Neural progenitor cell (in vitro differentiated cells): ENCODE measurements at regions not wholly inside any gene's neighbourhood (a gene's known extent, or its start where the extent isn't known, plus 50 kb on each side); places are given as distances from the start of the nearest gene placed in this dataset.
"Not testable (repeated sequence)": the region's sequence is repeated elsewhere in the genome, so short reads cannot be mapped to it uniquely, and the experiment has no call there.

Source experiments
- DNase-seq: peaks from one replicate; pipeline ENCODE4 v3.0.0-alpha.2; 2016; ENCODE audit warnings: low spot score
- H2AFZ ChIP-seq: fragments of 200-600 bp; sonication (generic); replicated peaks from 2 replicates; pipeline ENCODE4 v1.6.1; 2016; ENCODE audit warnings: antibody characterized with exemption
- H3F3A ChIP-seq: fragments of 200-600 bp; sonication (generic); 2 replicates; pipeline ENCODE4 v1.6.1; 2016; ENCODE audit warnings: antibody characterized with exemption, low read depth
- H3K27ac ChIP-seq: fragments of 200-600 bp; sonication (generic); 2 replicates; pipeline ENCODE4 v1.5.1; 2016; ENCODE audit warnings: mild to moderate bottlenecking
- H3K27me3 ChIP-seq: fragments of 200-600 bp; sonication (generic); 2 replicates; pipeline ENCODE4 v1.6.1; 2016; ENCODE audit warnings: mild to moderate bottlenecking, moderate library complexity
- H3K36me3 ChIP-seq: fragments of 200-600 bp; sonication (generic); 2 replicates; pipeline ENCODE4 v1.5.1; 2016
- H3K4me1 ChIP-seq: fragments of 200-600 bp; sonication (generic); 2 replicates; pipeline ENCODE4 v1.6.1; 2016; ENCODE audit warnings: mixed run types
- H3K4me2 ChIP-seq: fragments of 200-600 bp; sonication (generic); 2 replicates; pipeline ENCODE4 v1.6.1; 2016
- H3K4me3 ChIP-seq: fragments of 200-600 bp; sonication (generic); 2 replicates; pipeline ENCODE4 v1.5.1; 2016
- H3K79me2 ChIP-seq: fragments of 200-600 bp; sonication (generic); 2 replicates; pipeline ENCODE4 v1.6.1; 2016; ENCODE audit warnings: low read depth
- H3K9ac ChIP-seq: fragments of 200-600 bp; sonication (generic); 2 replicates; pipeline ENCODE4 v1.6.1; 2016
- H3K9me3 ChIP-seq: fragments of 200-600 bp; sonication (generic); 2 replicates; pipeline ENCODE4 v1.5.1; 2016; ENCODE audit warnings: low read depth
- H4K20me1 ChIP-seq: fragments of 200-600 bp; sonication (generic); 2 replicates; pipeline ENCODE4 v1.6.1; 2016; ENCODE audit warnings: low read depth
- H3K27ac Mint-ChIP-seq: 3 replicates; pipeline ENCODE4 v1.8.0; 2021; ENCODE audit warnings: mixed read lengths
- H3K27me3 Mint-ChIP-seq: 2 replicates; pipeline ENCODE4 v1.8.0; 2022; ENCODE audit warnings: low read depth, mild to moderate bottlenecking, inconsistent platforms, moderate library complexity, mixed read lengths; ENCODE audit not compliant: insufficient read depth
- H3K36me3 Mint-ChIP-seq: 3 replicates; pipeline ENCODE4 v1.8.0; 2021; ENCODE audit warnings: mixed read lengths
- H3K4me1 Mint-ChIP-seq: 3 replicates; pipeline ENCODE4 v1.8.0; 2021; ENCODE audit warnings: mixed read lengths
- H3K4me3 Mint-ChIP-seq: 3 replicates; pipeline ENCODE4 v1.8.0; 2021; ENCODE audit warnings: mild to moderate bottlenecking, moderate library complexity, mixed read lengths
- H3K9me3 Mint-ChIP-seq: 3 replicates; pipeline ENCODE4 v1.8.0; 2020; ENCODE audit warnings: mixed read lengths

DNA sequence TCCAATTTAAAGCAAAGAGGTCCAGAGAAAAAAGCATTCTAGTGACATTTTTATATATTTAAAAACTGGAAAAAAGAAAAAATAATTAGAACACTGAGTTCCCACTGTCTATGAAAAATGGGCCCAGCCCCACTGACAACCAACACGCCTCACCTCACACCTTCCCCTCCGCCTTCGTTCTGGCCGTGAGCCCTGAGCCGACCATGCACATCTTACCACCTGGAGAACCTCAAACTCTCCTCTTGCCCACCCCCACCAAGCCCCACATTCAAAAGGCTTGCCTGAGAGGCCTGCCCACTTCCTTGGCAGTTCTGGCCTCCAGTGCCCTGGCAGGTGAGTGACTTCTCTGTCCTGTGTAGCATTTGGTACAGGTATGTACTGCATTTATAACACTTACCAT lies 63.9 kb upstream of the PLGLB2 start:
- H3K9me3 ChIP-seq, H3K4me3 Mint-ChIP-seq, H3K27ac Mint-ChIP-seq, H3K4me1 Mint-ChIP-seq, H3K9me3 Mint-ChIP-seq, H3K4me1 ChIP-seq, H3K27me3 ChIP-seq, DNase-seq, H3K79me2 ChIP-seq, H3K4me3 ChIP-seq, H3K36me3 ChIP-seq, H3K27me3 Mint-ChIP-seq, H3K36me3 Mint-ChIP-seq, H3K4me2 ChIP-seq, H4K20me1 ChIP-seq, H3F3A ChIP-seq, H2AFZ ChIP-seq, H3K27ac ChIP-seq, H3K9ac ChIP-seq: not testable (repeated sequence)

DNA sequence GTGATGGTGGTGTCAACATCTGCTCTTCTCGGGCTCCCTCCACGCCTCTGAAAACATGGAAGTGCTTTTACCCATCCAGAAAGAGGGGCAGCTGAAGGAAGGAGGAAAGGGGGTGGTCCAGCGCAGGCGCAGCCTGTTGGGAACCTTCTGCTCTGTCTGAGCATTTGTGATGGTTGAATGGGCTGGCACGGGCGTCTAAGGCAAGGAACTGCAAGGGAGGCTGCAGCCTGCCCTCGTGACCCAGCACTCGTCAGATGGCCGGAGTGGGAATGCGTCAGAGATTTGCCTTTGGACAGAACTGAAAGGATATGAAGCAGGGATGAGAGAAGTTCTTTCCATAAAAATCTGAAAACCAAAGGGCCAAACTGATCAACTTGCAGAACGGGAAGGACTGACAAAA lies 62.3 kb upstream of the PLGLB2 start:
- H4K20me1 ChIP-seq, H3K36me3 Mint-ChIP-seq, H3K27me3 Mint-ChIP-seq, H3K4me2 ChIP-seq, H3F3A ChIP-seq, DNase-seq, H3K27ac Mint-ChIP-seq, H3K4me3 Mint-ChIP-seq, H3K4me3 ChIP-seq, H3K27me3 ChIP-seq, H3K9me3 ChIP-seq, H3K9ac ChIP-seq, H3K36me3 ChIP-seq, H3K9me3 Mint-ChIP-seq, H3K79me2 ChIP-seq, H3K27ac ChIP-seq, H3K4me1 ChIP-seq, H3K4me1 Mint-ChIP-seq, H2AFZ ChIP-seq: not testable (repeated sequence)

DNA sequence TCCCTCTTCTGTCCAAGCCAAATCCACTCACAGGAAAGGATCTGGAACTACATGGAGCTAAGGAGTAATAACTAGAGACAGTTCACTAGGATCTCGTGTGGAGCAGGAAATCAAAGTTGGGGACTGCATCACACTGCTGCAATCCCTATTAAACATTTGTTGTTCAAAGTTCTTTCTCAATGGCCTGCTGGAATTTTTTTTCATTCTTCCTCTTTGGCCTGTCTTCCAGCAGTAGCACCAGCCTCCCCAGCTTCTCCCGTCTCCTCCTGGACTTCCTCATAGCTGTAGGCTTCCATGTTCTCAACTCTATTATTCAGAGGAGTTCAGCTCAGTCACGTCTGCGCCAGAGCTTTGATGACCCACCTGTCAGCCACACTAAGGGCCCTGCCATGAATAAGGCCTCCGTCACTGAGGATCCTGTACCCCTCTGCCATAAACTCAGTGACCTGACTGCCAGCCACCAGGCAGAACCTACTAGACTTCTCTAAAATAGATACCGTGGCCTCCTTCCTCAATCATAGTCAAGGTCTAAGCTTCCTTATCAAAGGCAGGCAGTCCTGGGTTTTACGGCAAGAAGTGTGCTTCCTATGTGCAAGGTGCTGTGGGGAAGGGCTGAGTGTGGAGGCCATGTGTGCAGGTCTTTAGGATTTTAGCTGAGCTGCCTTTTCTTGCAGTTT lies 60.9 kb upstream of the PLGLB2 start:
- H3K36me3 ChIP-seq, H3K9me3 ChIP-seq, H3K4me1 Mint-ChIP-seq, H3K4me3 Mint-ChIP-seq, H3K4me1 ChIP-seq, H3K27ac Mint-ChIP-seq, H3K4me2 ChIP-seq, H3K9ac ChIP-seq, H3K4me3 ChIP-seq, H4K20me1 ChIP-seq, H3K79me2 ChIP-seq, H3K9me3 Mint-ChIP-seq, H2AFZ ChIP-seq, H3F3A ChIP-seq, H3K27me3 Mint-ChIP-seq, H3K36me3 Mint-ChIP-seq, DNase-seq, H3K27me3 ChIP-seq, H3K27ac ChIP-seq: not testable (repeated sequence)

DNA sequence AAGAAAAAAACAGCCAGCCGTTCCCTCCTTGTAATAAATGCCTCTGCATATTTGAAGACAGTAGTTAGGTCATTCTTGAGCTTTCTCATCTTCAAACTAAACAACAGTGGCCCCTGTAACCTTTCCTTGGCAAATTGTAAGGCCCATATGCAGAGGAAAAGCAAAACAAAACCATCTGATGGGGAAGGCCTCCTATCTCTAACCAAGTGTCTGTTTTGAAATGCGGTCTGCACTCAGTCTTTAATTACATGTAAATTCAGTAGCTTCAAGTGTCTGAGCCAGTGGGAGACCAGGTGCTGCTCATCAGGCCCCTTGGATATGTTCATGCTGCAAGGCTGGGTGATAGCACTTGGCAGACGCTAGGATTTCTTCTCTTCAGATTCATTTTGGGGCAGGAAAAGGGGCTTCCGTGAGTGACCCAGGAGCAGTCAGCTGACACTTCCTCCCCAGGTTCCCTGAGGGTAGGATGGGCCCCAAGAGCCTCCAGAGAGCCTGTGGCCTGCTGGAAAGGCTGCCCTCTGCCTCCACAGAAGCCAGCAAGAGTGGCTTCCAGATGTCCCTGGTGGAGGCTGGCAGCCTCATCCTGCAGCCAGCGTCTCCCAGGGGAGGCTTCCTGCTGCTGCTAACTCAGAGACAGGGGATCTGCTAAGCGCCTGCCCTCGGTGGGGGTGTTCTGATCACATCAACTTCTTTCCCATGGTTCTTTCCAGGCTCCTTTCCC lies 60.2 kb upstream of the PLGLB2 start:
- H3K27ac ChIP-seq, H3K36me3 Mint-ChIP-seq, H4K20me1 ChIP-seq, H3F3A ChIP-seq, H3K9ac ChIP-seq, H3K36me3 ChIP-seq, H3K4me3 ChIP-seq, H3K9me3 Mint-ChIP-seq, H2AFZ ChIP-seq, H3K9me3 ChIP-seq, H3K4me2 ChIP-seq, H3K4me3 Mint-ChIP-seq, H3K4me1 Mint-ChIP-seq, H3K27ac Mint-ChIP-seq, H3K79me2 ChIP-seq, H3K27me3 ChIP-seq, H3K27me3 Mint-ChIP-seq, DNase-seq, H3K4me1 ChIP-seq: not testable (repeated sequence)

DNA sequence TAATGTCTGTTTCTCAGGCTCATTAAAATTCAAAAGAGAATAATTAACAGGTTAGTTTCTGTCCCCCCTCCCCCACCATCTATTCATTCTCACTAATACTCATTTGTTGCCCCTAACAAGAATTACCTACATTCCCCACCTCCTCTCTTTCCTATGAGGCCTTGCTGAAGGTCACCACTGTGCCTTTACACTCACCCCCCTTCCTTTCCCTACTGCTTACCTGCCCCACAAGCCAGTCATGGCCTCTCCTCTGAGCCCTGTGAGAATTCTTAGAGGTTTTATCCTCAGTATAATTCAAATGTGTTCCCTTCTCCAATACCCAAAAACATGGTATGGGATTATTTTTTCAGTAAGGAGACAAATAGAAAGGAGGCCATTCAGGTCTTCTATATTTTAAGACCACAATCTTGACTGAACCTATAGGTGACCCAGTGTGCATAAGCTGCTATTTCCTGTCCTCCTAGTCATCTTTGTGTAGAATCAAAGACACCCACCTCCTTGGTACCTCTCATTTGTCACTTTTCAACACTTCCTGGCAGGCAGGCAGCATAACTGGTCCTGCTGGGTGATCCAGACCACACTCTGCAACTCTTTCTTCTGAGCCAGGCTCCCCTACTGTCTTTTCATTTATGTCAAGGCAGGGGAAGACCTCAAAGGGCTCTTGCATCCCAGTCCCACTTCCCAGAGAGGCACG lies 55.8 kb upstream of the PLGLB2 start:
- not testable (repeated sequence) for H2AFZ ChIP-seq, H3F3A ChIP-seq, DNase-seq, H3K79me2 ChIP-seq, H3K27me3 ChIP-seq, H3K4me3 ChIP-seq, H3K4me1 ChIP-seq, H3K4me3 Mint-ChIP-seq, H3K27ac ChIP-seq, H3K9me3 Mint-ChIP-seq, H3K9me3 ChIP-seq, H3K27ac Mint-ChIP-seq, H3K4me1 Mint-ChIP-seq, H3K36me3 ChIP-seq, H3K27me3 Mint-ChIP-seq, H3K4me2 ChIP-seq, H4K20me1 ChIP-seq, H3K9ac ChIP-seq, H3K36me3 Mint-ChIP-seq

DNA sequence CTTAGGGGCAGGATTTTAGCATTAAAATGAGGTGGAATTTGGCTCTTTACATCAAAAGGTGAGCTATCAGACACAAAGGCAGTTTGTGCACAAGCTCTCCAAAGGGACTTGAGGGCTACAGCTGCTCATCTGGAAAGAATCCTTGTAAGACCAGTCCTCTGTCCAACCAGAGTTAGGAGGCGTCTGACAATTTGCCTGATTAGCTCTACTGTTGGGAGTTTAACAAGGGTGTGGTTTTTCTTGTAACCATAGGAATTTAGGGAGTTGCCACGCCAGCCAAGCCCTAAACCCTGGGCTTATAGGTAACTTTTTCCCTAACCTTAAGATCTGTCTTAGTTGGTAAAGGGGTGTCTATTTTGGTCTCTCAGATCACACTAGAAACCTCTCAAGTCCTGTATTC lies 55.0 kb upstream of the PLGLB2 start:
- DNase-seq, H3K36me3 ChIP-seq: not testable (repeated sequence)

DNA sequence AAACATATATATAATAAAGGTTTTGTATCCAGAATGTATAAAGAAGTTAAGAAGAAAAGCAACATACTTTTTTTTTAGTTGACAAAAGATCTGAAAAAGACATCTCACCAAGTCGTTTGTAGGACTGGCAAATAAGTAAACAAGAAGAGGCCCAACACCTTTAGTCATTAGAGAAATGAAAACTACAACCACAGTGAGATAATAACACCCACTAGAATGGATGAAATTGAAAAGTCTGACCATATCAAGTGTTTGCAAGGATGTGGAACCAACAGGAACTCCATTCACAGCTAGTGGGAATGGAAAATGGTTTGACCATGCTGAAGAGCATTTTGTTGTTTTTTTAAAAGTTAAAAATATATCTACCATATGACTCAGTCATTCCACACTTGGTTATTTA lies 54.0 kb upstream of the PLGLB2 start:
- H2AFZ ChIP-seq, H3K4me2 ChIP-seq, H3K9me3 Mint-ChIP-seq, H3K4me3 ChIP-seq, H3K9me3 ChIP-seq, H3K4me1 ChIP-seq, H3K4me1 Mint-ChIP-seq, H3K9ac ChIP-seq, H3F3A ChIP-seq, H3K36me3 Mint-ChIP-seq, H3K27me3 Mint-ChIP-seq, H4K20me1 ChIP-seq, H3K27ac ChIP-seq, DNase-seq, H3K27ac Mint-ChIP-seq, H3K27me3 ChIP-seq, H3K4me3 Mint-ChIP-seq, H3K36me3 ChIP-seq, H3K79me2 ChIP-seq: not testable (repeated sequence)

More for the DNA sequence above, 55.0 kb upstream of the PLGLB2 start:
- not testable (repeated sequence) for H3K9ac ChIP-seq, H3K27ac ChIP-seq, H3K4me1 ChIP-seq, H3K4me3 Mint-ChIP-seq, H3K4me2 ChIP-seq, H3K4me1 Mint-ChIP-seq, H3K4me3 ChIP-seq, H3K27me3 Mint-ChIP-seq, H3K9me3 ChIP-seq, H2AFZ ChIP-seq, H3K27me3 ChIP-seq, H3K79me2 ChIP-seq, H3K9me3 Mint-ChIP-seq, H3K27ac Mint-ChIP-seq, H3K36me3 Mint-ChIP-seq, H4K20me1 ChIP-seq, H3F3A ChIP-seq

DNA sequence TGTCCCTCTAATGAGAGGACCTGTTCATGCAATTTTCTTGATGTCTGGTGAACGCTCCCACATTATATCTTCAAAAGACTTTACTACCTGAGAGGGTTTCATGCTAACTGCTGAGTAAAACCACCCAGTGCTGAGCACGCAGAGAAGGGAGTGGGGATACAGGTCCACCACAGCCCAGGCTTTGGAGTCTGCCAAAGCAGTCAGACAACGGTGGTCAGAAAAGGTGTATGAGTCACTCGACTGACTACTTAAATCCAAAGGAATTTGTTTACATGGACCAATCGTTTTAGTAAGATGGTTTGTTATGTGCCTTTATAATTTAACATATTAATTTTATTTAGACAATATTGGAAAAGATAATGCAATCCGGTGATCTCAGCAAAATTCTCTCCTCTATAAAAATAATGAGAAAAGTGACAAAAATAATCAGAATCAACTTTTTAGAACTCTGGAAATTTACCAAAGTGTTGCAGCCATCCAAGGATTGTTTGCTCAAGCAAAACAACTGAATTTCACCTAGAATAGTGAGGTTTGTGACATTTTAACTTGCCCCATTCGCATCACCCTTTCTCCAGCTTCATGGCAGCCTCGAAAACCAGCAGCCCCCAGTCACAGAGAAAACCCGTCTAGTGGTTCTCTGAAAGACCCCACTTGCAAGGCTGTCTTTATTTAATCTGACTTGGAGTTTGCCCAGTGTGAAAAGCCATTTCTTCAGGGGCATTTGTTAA lies 52.1 kb upstream of the PLGLB2 start:
- H3K9ac ChIP-seq, H4K20me1 ChIP-seq, H3K36me3 ChIP-seq, H3K4me3 Mint-ChIP-seq, H3K4me1 Mint-ChIP-seq, H3K4me1 ChIP-seq, H3F3A ChIP-seq, H3K9me3 Mint-ChIP-seq, H3K79me2 ChIP-seq, H3K36me3 Mint-ChIP-seq, H3K4me2 ChIP-seq, H3K4me3 ChIP-seq, DNase-seq, H2AFZ ChIP-seq, H3K9me3 ChIP-seq, H3K27ac Mint-ChIP-seq, H3K27me3 Mint-ChIP-seq, H3K27me3 ChIP-seq, H3K27ac ChIP-seq: not testable (repeated sequence)
